ENCODE measurements at regions not wholly inside any gene's neighbourhood (a gene's known extent, or its start where the extent isn't known, plus 50 kb on each side); places are given as distances from the start of the nearest gene placed in this dataset.
"Not testable (repeated sequence)": the region's sequence is repeated elsewhere in the genome, so short reads cannot be mapped to it uniquely, and the experiment has no call there.

GRCh38 chr21:25531538-25532250 lies 75.6 kb downstream of the MRPL39 start:
- not testable (repeated sequence) for FAIRE-seq

GRCh38 chr21:25528515-25528914 lies 78.8 kb downstream of the MRPL39 start:
- FAIRE-seq: no peak

DNA sequence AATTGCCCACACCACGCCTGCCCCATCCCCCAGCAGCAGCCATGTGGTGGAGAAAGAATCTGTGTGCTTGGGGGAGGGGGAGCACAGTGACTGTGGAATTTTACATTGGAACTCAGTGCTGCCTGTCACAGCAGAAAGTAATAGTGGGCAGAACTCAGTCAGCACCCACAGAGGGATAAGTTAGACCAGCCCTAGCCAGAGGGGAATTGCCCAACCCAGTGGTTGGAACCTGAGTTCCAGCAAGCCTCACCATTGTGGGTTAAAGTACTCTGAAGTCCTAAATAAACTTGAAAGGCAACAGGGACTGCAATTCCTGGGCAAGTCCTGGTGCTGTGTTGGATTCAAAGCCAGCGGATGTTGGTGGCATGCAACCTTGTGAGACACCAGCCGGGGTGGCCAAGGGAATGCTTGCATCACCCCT lies 88.8 kb downstream of the MRPL39 start:
- no peak for FAIRE-seq

GRCh38 chr21:25515484-25516405 lies 91.5 kb downstream of the MRPL39 start:
- no peak for FAIRE-seq

- no peak for FAIRE-seq
Observed at GRCh38 chr21:25513810-25514209, 93.5 kb downstream of the MRPL39 start.

- FAIRE-seq: no peak
Observed at GRCh38 chr21:25512095-25513081, 94.9 kb downstream of the MRPL39 start.

GRCh38 chr21:25509862-25510261 lies 97.4 kb downstream of the MRPL39 start:
- no peak for FAIRE-seq

GRCh38 chr21:25508364-25508763 lies 98.9 kb downstream of the MRPL39 start:
- FAIRE-seq: no peak

DNA sequence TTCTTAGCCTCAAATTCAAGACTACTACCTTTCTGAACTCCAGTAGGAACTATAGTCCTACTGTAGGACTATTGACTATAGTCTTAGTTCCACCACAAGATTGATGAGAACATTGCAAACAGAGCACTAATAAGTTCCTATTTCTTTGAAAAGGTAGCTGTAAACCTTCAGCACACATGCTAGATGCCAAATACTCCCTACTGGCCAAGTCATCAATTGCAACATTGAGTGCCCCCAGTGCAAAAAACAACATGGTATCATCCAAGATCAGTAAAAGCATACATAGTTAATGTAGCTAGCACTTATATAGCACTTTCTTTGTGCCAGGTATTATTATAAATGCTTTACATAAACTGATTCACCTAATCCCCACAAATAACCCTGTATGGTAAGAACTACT lies 99.8 kb downstream of the MRPL39 start:
- FAIRE-seq: no peak

- no peak for FAIRE-seq
Observed at GRCh38 chr21:25506887-25507286, 100.4 kb downstream of the MRPL39 start.

DNA sequence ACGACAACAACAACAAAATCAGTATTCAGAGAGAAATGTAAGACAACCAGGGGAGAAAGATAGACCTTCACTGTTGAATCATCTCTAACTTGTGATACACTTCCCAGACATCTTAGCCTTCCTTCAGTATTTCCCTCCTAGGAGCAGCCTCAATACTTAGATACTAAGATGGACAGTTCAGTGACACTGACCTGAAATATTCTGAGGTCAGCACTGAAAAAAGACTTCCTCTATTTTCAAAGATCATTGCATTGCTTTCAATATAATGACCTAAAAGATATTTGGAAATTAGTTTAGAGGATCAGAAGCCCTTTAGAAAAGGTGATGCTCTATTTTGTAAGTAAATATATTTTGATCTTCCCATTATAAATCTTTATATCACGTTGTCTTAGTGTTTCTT lies 101.0 kb downstream of the MRPL39 start:
- no peak for FAIRE-seq

DNA sequence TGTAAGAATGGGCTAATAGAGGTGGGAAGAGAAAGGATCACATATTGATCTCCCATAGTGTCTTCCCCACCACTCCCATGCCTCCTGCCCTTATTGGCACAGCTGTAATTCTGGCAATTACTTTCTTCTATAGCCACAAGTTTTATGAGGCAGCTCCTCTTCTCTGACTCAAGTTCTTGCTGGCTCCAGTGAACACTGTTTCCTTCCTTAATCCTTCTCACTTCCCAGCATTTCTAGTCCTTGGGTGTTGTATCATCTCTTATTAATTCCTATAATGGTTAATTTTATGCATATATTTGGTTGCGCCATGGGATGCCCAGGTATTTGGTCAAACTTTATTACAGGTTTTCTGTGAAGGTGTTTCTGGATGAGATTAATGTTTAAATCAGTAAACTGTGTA lies 103.3 kb downstream of the MRPL39 start:
- no peak for FAIRE-seq

DNA sequence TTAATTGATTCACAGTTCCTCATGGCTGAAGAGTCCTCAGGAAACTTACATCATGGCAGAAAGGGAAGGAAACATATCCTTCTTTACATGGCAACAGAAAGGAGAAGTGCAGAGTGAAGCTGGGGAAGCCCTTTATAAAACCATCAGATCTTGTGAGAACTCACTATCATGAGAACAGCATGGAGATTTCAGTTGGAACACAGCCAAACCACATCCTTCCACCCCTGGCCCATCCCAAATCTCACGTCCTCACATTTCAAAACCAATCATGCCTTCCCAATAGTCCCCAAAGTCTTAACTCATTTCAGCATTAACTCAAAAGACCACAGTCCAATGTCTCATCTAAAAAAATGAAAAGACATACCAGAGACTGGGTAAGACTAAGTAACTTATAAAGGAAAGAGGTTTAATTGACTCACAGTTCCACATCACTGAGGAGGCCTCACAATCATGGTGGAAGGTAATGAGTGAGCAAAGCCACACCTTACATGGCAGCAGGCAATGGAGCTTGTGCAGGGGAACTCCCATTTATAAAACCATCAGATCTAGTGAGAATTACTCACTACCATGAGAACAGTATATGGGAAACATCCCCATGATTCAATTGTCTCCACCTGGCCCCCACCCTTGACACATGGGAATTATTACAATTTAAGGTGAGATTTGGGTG lies 105.2 kb downstream of the MRPL39 start:
- no peak for FAIRE-seq

DNA sequence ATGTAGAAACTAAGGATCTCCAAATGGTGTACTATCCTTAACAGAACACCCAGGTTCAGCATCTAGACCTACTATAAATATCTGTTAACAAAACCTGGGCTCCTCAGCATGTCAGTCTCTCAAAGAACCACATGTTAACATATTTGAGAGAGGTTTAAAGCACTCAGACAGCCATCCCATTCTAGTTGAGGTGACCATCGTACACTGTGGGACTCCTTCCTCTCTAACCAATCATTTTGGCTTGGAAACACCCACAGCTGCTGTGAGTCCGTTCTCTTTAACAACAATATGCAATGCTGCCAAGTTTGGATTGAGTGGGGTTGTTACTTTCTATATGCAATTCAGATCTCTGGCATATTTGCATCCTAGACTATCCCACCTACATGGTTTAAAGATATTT lies 105.8 kb downstream of the MRPL39 start:
- FAIRE-seq: no peak

DNA sequence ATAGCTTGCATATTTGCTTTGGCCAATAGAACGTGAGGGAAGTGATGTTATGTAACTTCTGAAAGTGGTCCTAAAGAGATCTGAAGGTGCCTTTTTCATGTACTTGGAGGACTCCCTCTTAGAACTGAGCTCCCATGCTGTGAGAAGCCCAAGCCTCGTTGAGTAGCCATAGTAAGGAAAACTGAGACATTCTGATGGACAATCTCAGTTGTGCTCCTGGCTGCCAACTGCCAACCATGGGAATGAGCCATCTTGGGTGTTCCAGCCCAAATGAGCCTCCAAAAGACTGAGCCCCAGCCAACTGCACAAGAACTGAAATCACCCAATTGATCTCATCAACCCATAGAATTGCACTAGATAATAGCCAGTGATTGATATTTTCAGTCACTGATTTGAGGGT lies 106.7 kb downstream of the MRPL39 start:
- FAIRE-seq: no peak

DNA sequence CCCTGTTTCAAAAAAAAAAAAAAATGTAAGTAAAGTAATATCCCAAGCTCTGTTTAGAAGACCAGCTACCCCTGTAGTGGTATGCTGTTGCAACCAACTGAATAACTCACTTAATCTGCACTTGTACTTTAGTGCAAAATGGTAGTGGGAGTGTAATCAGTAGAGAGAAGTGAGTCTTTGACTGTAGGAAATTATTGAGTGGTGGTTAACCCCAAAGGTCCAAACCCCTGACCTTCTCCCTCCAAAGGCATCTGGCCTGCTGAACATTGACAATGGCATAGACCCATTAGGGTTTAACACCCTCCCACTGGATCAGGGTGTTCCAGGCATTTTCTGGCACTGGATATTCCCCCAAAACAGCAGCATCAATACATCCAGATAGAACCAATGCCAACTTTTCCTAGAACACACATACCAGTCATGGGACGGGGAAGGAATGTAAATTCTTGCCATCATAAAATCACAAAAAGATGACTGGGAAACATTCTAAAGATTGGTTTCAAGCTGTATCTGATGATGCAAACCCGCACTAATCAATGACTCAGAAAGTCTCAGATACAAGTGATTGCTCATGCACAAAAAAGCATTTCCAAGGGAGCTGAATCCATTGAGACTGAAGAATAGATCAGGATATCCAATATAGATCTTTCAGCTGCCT lies 110.3 kb downstream of the MRPL39 start:
- FAIRE-seq: no peak

GRCh38 chr21:25494804-25495203 lies 112.5 kb downstream of the MRPL39 start:
- FAIRE-seq: no peak

DNA sequence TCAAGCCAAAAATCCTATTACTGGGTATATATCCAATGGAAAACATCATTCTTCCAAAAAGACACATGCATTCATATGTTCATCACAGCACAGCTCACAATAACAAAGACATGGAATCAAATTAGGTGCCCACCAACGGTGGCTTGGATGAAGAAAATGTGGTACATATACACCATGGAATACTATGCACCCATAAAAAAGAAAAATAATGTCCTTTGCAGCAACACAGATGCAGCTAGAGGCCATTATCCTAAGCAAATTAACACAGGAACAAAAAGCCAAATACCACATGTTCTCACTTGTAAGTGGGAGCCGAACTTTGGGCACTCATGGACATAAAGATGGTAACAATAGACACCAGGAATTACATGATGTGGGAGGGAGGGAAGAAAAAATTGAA lies 113.6 kb downstream of the MRPL39 start:
- FAIRE-seq: no peak

DNA sequence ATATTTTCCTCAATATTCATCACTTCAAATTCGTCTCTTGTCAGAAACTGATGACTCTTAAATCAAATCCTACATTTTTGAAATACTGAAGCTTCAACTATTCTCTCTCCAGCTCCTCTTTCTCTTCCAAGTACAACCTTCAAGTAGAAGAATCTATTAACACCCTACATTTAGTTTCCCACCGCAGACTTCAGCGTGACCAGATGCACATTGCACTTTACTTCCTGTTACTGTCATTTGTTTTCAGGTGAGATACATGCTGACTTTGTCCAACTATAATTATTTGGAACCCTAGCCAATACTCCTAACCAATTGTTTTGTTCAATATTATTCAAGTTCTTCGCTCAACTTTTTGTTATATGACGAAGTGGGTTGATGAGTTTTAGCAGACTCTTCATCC lies 116.0 kb downstream of the MRPL39 start:
- no peak for FAIRE-seq

DNA sequence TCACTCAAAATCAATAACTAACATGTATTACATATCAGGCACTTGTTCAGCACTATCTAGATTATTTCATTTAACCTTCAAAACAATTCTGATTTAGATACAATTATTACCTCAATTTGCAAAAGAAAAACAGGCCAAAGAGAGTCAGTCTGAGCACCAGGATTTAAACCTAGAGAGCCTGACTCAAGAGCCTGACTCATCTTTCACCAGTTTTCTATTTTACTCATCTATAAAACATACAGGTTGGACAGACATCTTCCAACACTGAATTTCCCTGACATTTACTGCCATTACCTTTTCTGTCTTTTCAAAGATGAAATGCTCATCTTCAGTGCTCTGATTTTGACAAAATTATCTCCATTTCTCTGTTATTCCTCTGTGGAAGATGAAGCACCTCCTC lies 116.5 kb downstream of the MRPL39 start:
- FAIRE-seq: no peak

GRCh38 chr21:25489673-25490072 lies 117.6 kb downstream of the MRPL39 start:
- FAIRE-seq: no peak

All from endometrium (tissue), 2 donors.